ENCODE measurements at regions not wholly inside any gene's neighbourhood (a gene's known extent, or its start where the extent isn't known, plus 50 kb on each side); places are given as distances from the start of the nearest gene placed in this dataset.

DNA sequence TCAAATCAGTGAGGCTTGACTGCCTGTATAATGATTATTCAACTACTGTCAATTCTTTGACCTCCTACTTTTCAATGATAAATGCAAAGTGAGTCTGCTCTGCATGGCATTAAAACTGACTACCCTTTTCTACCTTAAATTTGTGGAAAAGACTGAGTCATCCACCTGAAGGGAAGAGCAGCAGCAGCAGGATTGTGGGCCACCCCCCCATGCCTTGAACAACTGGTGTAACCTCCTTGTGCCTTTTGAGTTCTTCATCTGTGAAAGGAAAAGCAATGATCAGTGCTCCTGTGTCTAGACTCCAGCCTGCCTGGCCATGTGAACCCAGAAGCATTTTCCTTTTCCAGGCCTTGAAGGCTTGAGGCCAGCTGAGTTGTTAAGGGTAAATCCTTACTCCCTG, 102.9 kb downstream of the OSR1 start:
- TF ChIP-seq CTCF (IDR thresholded peaks at IDR 0.05) = no peak
- no peak for TF ChIP-seq POLR2A (IDR thresholded peaks at IDR 0.05)

Measured in thyroid gland (tissue), 4 donors.